ENCODE measurements at regions not wholly inside any gene's neighbourhood (a gene's known extent, or its start where the extent isn't known, plus 50 kb on each side); places are given as distances from the start of the nearest gene placed in this dataset.

DNA sequence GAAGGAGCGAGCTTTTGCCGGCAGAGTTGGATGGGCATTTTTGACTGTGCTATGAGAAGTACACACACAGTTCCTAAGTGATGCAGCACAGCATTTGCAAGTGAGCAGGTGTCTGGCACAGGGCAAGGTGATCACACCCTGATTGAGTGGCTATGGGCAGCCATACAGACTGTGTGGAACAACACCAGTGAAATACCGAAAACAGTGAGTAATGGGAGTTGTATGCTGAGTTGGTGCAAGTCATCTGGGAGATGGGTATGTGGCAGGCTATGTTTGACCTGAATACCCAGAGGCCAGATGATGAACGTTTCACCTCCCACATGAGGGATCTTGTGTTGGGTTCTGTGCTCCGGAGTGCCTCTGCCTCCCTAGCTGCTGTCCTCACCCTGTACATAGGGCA, 53.5 kb upstream of the TIPARP start:
- no peaks in the 10 kb centered on the region for H3K36me3 Mint-ChIP-seq (ENCODE audit: low read depth, unreplicated experiment)

DNA sequence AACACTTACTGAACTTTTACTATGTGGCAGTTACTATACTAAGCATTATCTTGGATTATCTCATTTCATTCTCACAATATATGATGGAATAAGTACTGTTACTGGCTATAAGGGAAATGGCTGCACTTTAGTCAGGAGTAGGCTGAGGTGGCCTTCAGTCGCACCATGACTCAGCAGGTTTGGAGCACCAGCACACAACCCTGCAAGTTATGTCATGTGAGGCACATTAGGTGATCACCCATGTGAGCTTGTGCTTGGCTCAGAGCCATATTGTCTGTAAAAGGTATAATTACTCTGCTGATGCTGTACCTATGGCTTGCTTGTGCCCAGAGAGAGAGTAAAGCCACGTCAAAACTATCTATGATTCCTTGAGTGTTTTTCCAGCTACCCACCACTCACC, 54.1 kb upstream of the TIPARP start:
- Mint-ChIP-seq H3K9me3 (ENCODE audit: unreplicated experiment) (no peaks in the 10 kb centered on the region), H3K4me1 (ENCODE audit: unreplicated experiment) (peaks cover 3% of the 10 kb centered on the region), H3K36me3 (ENCODE audit: low read depth, unreplicated experiment) (no peaks in the 10 kb centered on the region), H3K27me3 (ENCODE audit: unreplicated experiment) (peaks cover 3% of the 10 kb centered on the region), H3K27ac (ENCODE audit: unreplicated experiment) (no peak overlapping the region), H3K4me3 (ENCODE audit: unreplicated experiment) (no peak overlapping the region)
- DNase-seq (ENCODE audit: low spot score), result no peak
- TF ChIP-seq, protein P1, sequence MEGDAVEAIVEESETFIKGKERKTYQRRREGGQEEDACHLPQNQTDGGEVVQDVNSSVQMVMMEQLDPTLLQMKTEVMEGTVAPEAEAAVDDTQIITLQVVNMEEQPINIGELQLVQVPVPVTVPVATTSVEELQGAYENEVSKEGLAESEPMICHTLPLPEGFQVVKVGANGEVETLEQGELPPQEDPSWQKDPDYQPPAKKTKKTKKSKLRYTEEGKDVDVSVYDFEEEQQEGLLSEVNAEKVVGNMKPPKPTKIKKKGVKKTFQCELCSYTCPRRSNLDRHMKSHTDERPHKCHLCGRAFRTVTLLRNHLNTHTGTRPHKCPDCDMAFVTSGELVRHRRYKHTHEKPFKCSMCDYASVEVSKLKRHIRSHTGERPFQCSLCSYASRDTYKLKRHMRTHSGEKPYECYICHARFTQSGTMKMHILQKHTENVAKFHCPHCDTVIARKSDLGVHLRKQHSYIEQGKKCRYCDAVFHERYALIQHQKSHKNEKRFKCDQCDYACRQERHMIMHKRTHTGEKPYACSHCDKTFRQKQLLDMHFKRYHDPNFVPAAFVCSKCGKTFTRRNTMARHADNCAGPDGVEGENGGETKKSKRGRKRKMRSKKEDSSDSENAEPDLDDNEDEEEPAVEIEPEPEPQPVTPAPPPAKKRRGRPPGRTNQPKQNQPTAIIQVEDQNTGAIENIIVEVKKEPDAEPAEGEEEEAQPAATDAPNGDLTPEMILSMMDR (IDR thresholded peaks at IDR 0.05; ENCODE audit: unreplicated experiment), result no peak

More for the DNA sequence above, 53.5 kb upstream of the TIPARP start:
- TF ChIP-seq, protein P1 (IDR thresholded peaks at IDR 0.05; ENCODE audit: unreplicated experiment), result no peak
- Mint-ChIP-seq H3K4me3 (ENCODE audit: unreplicated experiment) (no peak overlapping the region), H3K4me1 (ENCODE audit: unreplicated experiment) (no peaks in the 10 kb centered on the region), H3K27ac (ENCODE audit: unreplicated experiment) (no peak overlapping the region), H3K27me3 (ENCODE audit: unreplicated experiment) (peaks cover 3% of the 10 kb centered on the region), H3K9me3 (ENCODE audit: unreplicated experiment) (no peaks in the 10 kb centered on the region)
- no peak for DNase-seq (ENCODE audit: low spot score)

DNA sequence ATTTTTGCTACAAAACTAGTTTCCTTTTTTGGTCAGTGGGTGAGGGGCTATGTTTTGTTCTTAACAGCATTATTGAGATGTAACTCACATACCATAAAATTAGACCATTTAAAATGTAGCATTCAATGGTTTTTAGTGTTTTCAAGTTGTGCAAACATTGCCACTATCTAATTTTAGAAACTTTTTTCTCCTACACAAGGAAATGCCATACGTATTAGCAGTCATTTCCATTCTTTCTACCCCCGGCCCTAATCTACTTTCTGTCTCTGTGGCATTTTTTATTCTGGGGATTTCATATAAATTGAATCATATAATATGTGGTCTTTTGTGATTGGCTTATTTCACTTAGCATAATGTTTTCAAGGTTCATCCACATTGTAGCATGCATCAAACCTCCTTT, 55.0 kb upstream of the TIPARP start:
- Mint-ChIP-seq H3K4me1 (ENCODE audit: unreplicated experiment) (peaks cover 3% of the 10 kb centered on the region), H3K36me3 (ENCODE audit: low read depth, unreplicated experiment) (no peaks in the 10 kb centered on the region), H3K9me3 (ENCODE audit: unreplicated experiment) (no peaks in the 10 kb centered on the region), H3K27ac (ENCODE audit: unreplicated experiment) (no peak overlapping the region), H3K27me3 (ENCODE audit: unreplicated experiment) (peaks cover 3% of the 10 kb centered on the region), H3K4me3 (ENCODE audit: unreplicated experiment) (no peak overlapping the region)
- TF ChIP-seq, protein P1 (IDR thresholded peaks at IDR 0.05; ENCODE audit: unreplicated experiment), result no peak
- DNase-seq (ENCODE audit: low spot score), result no peak

DNA sequence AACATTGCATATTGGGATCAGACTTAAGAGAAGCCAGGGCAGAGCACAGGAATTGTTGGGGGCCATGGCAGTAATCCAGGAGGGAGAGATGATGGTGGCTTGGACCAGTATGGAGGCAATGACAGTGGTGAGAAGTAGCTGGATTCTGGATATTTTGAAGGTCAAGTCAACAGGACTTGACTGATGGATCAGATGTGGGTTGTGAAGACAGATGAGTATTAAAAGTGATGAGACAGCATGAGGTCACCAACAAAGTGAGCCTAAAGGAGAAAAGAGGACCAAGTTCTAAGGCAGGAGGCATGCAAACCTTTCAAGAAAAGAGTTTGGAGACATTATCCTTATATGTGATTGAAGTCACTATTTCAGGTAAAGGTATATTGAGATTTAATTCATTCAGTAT, 56.6 kb upstream of the TIPARP start:
- Mint-ChIP-seq H3K27me3 (ENCODE audit: unreplicated experiment) (no peaks in the 10 kb centered on the region), H3K4me3 (ENCODE audit: unreplicated experiment) (no peak overlapping the region), H3K4me1 (ENCODE audit: unreplicated experiment) (peaks cover 3% of the 10 kb centered on the region), H3K36me3 (ENCODE audit: low read depth, unreplicated experiment) (no peaks in the 10 kb centered on the region), H3K27ac (ENCODE audit: unreplicated experiment) (no peak overlapping the region), H3K9me3 (ENCODE audit: unreplicated experiment) (no peaks in the 10 kb centered on the region)
- no peak for DNase-seq (ENCODE audit: low spot score)
- TF ChIP-seq, protein P1 (IDR thresholded peaks at IDR 0.05; ENCODE audit: unreplicated experiment), result no peak

DNA sequence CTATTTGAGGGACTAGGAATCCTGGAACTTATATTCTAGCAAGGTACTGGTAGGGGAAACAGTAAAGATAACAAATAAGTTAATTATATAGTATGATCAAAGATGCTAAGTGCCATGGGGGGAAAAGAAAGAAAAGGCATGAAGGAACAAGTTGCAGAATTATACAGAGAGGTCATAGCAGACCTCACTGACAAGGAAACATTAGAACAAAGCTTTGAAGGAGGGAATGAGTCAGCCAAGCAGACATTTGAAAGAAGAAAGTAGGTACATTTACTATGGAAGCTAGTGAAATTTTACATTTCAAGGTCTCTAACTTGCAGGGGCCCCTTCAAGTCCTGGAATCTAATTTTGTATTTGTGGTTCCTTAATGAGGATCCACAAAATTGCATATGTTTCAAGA, 57.2 kb upstream of the TIPARP start:
- H3K4me1 Mint-ChIP-seq (ENCODE audit: unreplicated experiment), result peaks cover 3% of the 10 kb centered on the region
- DNase-seq (ENCODE audit: low spot score), result no peak
- H3K27me3 Mint-ChIP-seq (ENCODE audit: unreplicated experiment), result no peaks in the 10 kb centered on the region
- H3K4me3 Mint-ChIP-seq (ENCODE audit: unreplicated experiment), result no peak overlapping the region
- TF ChIP-seq, protein P1 (IDR thresholded peaks at IDR 0.05; ENCODE audit: unreplicated experiment), result no peak
- H3K36me3 Mint-ChIP-seq (ENCODE audit: low read depth, unreplicated experiment), result no peaks in the 10 kb centered on the region
- no peaks in the 10 kb centered on the region for H3K9me3 Mint-ChIP-seq (ENCODE audit: unreplicated experiment)
- H3K27ac Mint-ChIP-seq (ENCODE audit: unreplicated experiment), result no peak overlapping the region

Data from endothelial cell (in vitro differentiated cells).